NT2/D1 (cell line): ENCODE measurements at regions not wholly inside any gene's neighbourhood (a gene's known extent, or its start where the extent isn't known, plus 50 kb on each side); places are given as distances from the start of the nearest gene placed in this dataset.

Source experiments
- YY1 ChIP-seq: IDR thresholded peaks from 2 replicates; pipeline ENCODE4 v1.6.1; 2011; ENCODE audit not compliant: insufficient read length, insufficient read depth
- ZNF274 ChIP-seq: IDR thresholded peaks from 2 replicates; pipeline ENCODE4 v1.6.1; 2011; ENCODE audit warnings: mild to moderate bottlenecking, low read depth, low read length

- TF ChIP-seq YY1 (no peak), ZNF274 (no peak)
These were observed 177.2 kb downstream of the SEM1 start for GRCh38 chr7:96532428-96532935.
